ENCODE measurements at regions not wholly inside any gene's neighbourhood (a gene's known extent, or its start where the extent isn't known, plus 50 kb on each side); places are given as distances from the start of the nearest gene placed in this dataset.

GRCh38 chr6:27810768-27811450 lies 101.3 kb downstream of the OR2B2 start:
- TF ChIP-seq EZH2 (IDR thresholded peaks at IDR 0.05; ENCODE audit: low read length, missing control alignments): no peak
- TF ChIP-seq CTCF (conservative IDR thresholded peaks at IDR 0.05 in 1 of 2, IDR thresholded peaks at IDR 0.05 in 1 of 2; ENCODE audit: low read depth in 1 of 2, low read length in 2 of 2): no peak
